Mesenchymal stem cell (in vitro differentiated cells and primary cell): ENCODE measurements at regions not wholly inside any gene's neighbourhood (a gene's known extent, or its start where the extent isn't known, plus 50 kb on each side); places are given as distances from the start of the nearest gene placed in this dataset.

Experiments used
- DNase-seq: peaks from one replicate; pipeline ENCODE4 v3.0.0-alpha.2; 2013
- H2AFZ ChIP-seq: one replicate; pipeline ENCODE4 v1.6.1; 2013; ENCODE audit warnings: low read depth, mild to moderate bottlenecking, control low read depth, inconsistent platforms, low read length, moderate library complexity
- H2AK5ac ChIP-seq: 2 replicates; pipeline ENCODE4 v1.6.1; 2013; ENCODE audit warnings: low read length, moderate library complexity, mild to moderate bottlenecking, inconsistent platforms; ENCODE audit not compliant: severe bottlenecking
- H2BK120ac ChIP-seq: one replicate; pipeline ENCODE4 v1.6.1; 2013; ENCODE audit warnings: low read depth, mild to moderate bottlenecking, inconsistent platforms, low read length, moderate library complexity
- H2BK12ac ChIP-seq, 2 experiments: one replicate each; pipeline ENCODE4 v1.6.1; 2013; ENCODE audit warnings: inconsistent platforms in 2 of 2, low read length in 2 of 2, mild to moderate bottlenecking in 2 of 2, moderate library complexity in 2 of 2, control low read depth in 1 of 2
- H2BK15ac ChIP-seq: one replicate; pipeline ENCODE4 v1.6.1; 2013; ENCODE audit warnings: mild to moderate bottlenecking, low read depth, inconsistent platforms; ENCODE audit not compliant: poor library complexity, severe bottlenecking
- H2BK5ac ChIP-seq: 2 replicates; pipeline ENCODE4 v1.6.1; 2013; ENCODE audit warnings: low read depth, mild to moderate bottlenecking, low read length, control low read depth, inconsistent platforms; ENCODE audit not compliant: poor library complexity, severe bottlenecking
- H3K14ac ChIP-seq, 2 experiments: one replicate each; pipeline ENCODE4 v1.6.1; 2013; ENCODE audit warnings: inconsistent platforms in 2 of 2, low read length in 2 of 2, control low read depth in 1 of 2, mild to moderate bottlenecking in 1 of 2, moderate library complexity in 1 of 2
- H3K18ac ChIP-seq, 2 experiments: one replicate each; pipeline ENCODE4 v1.6.1; 2013; ENCODE audit warnings: inconsistent platforms in 2 of 2, low read length in 2 of 2, control low read depth in 1 of 2, low read depth in 1 of 2, mild to moderate bottlenecking in 1 of 2
- H3K23ac ChIP-seq, 2 experiments: one replicate each; pipeline ENCODE4 v1.6.1; 2013; ENCODE audit warnings: inconsistent platforms in 2 of 2, low read length in 2 of 2, mild to moderate bottlenecking in 2 of 2, moderate library complexity in 2 of 2, control low read depth in 1 of 2
- H3K27ac ChIP-seq: 2 replicates; pipeline ENCODE4 v1.5.1; 2013; ENCODE audit warnings: mild to moderate bottlenecking, moderate library complexity, low read length, control low read depth, inconsistent platforms; ENCODE audit not compliant: poor library complexity, severe bottlenecking
- H3K27me3 ChIP-seq, 2 experiments: 2 replicates each; pipeline versions ENCODE4 v1.6.1 to v1.7.0; 2013; ENCODE audit warnings: low read length in 2 of 2, mild to moderate bottlenecking in 2 of 2, moderate library complexity in 2 of 2, control low read depth in 1 of 2, inconsistent platforms in 1 of 2; ENCODE audit not compliant: control insufficient read depth in 1 of 2, insufficient read depth in 1 of 2
- H3K36me3 ChIP-seq, 2 experiments: 2 replicates each; pipeline versions ENCODE4 v1.6.1 to v1.7.0; 2013; ENCODE audit warnings: low read length in 2 of 2, control low read depth in 1 of 2, inconsistent platforms in 1 of 2, low read depth in 1 of 2, mild to moderate bottlenecking in 1 of 2; ENCODE audit not compliant: insufficient read depth in 2 of 2, control insufficient read depth in 1 of 2
- H3K4ac ChIP-seq, 2 experiments: one replicate each; pipeline ENCODE4 v1.6.1; 2013; ENCODE audit warnings: inconsistent platforms in 2 of 2, low read length in 2 of 2, mild to moderate bottlenecking in 2 of 2, moderate library complexity in 2 of 2, control low read depth in 1 of 2, low read depth in 1 of 2
- H3K4me1 ChIP-seq: 2 replicates; pipeline ENCODE4 v1.6.1; 2013; ENCODE audit warnings: low read depth, low read length, control low read depth; ENCODE audit not compliant: control insufficient read depth, insufficient read depth
- H3K4me2 ChIP-seq: 2 replicates; pipeline ENCODE4 v1.6.1; 2013; ENCODE audit warnings: low read length, mild to moderate bottlenecking, inconsistent platforms; ENCODE audit not compliant: poor library complexity, severe bottlenecking
- H3K4me3 ChIP-seq, 2 experiments: 2 replicates each; pipeline versions ENCODE4 v1.5.1 to v1.7.0; 2013; ENCODE audit warnings: low read length in 2 of 2, mild to moderate bottlenecking in 2 of 2, control low read depth in 1 of 2, low read depth in 1 of 2; ENCODE audit not compliant: insufficient read depth in 1 of 2
- H3K79me1 ChIP-seq: replicated peaks from 2 replicates; pipeline ENCODE4 v1.6.1; 2013; ENCODE audit warnings: mild to moderate bottlenecking, control low read depth, low read length, inconsistent platforms; ENCODE audit not compliant: poor library complexity, severe bottlenecking
- H3K9ac ChIP-seq: 2 replicates; pipeline ENCODE4 v1.7.0; 2013; ENCODE audit warnings: mild to moderate bottlenecking, low read length, moderate library complexity
- H3K9me3 ChIP-seq: 2 replicates; pipeline ENCODE4 v1.7.0; 2013; ENCODE audit warnings: mild to moderate bottlenecking, low read length; ENCODE audit not compliant: control insufficient read depth
- H4K8ac ChIP-seq: one replicate; pipeline ENCODE4 v1.6.1; 2013; ENCODE audit warnings: inconsistent platforms, mild to moderate bottlenecking, low read length, moderate library complexity
- H4K91ac ChIP-seq: one replicate; pipeline ENCODE4 v1.6.1; 2013; ENCODE audit warnings: mild to moderate bottlenecking, low read length, inconsistent platforms
- WGBS: methylation state at CpG from one replicate; pipeline ENCODE4 v1.1.7; 2013; ENCODE audit warnings: mixed read lengths; 5-methylcytosine and 5-hydroxymethylcytosine counted together

- no peak overlapping the region for H2BK5ac ChIP-seq
- peaks cover 0 to 4% of the 10 kb centered on the region in 2 experiments for H3K36me3 ChIP-seq
- no peak overlapping the region for H2AFZ ChIP-seq
Measured at GRCh38 chr15:58306591-58307312, 125.0 kb upstream of the LIPC start.

DNA sequence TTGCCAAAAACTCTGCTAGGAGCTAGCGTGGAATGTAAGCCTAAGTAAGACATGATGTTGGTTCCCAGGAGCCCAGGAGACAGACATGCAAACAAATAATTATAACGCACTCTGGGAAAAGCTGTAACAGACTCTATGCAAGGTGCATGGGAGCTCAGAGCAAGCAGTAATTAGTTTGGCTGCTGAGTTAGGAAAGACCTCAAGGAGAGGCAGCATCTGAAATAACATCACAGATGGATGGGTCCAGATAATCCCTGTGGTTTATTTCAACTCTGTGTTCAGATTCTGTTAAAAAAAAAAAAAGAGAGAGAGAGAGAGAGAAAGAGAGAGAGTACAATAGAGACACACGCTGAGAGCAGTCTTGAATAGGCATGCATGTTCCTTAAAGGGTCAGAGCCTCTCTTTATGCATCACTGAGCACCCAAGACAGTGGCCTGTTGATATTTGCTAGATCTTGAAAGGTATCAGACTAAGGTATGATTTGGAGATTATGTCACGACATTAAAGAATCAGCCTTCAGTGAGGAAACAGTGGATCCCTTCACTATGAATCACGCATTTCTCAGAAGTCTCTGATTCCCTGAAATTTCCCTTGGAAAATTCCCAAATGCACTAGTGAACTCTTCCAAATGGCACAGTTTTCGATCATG lies 124.4 kb upstream of the LIPC start:
- Histone ChIP-seq H3K27me3 (no peaks in the 10 kb centered on the region), H3K4me2 (no peak overlapping the region), H3K9ac (peak overlapping the region; percentile 3), H2AK5ac (peak overlapping the region; percentile 53), H3K14ac (no peak overlapping the region), H2AFZ (no peak overlapping the region), H3K36me3 (peaks cover 0 to 4% of the 10 kb centered on the region in 2 experiments), H3K18ac (no peak overlapping the region), H3K4ac (no peak overlapping the region), H3K9me3 (no peaks in the 10 kb centered on the region), H3K79me1 (no peaks in the 10 kb centered on the region), H2BK15ac (no peak overlapping the region), H3K4me1 (no peaks in the 10 kb centered on the region), H3K23ac (no peak overlapping the region), H4K8ac (peak overlapping the region; percentile 4), H4K91ac (no peak overlapping the region), H3K4me3 (peak overlapping the region in 1 of 2 experiments; percentile 15), H2BK5ac (no peak overlapping the region), H3K27ac (peak overlapping the region; percentile 48), H2BK120ac (no peak overlapping the region), H2BK12ac (no peak overlapping the region)
- DNase-seq = peak; percentile 45
- WGBS = 85% methylated on average over 6 of the region's 6 CpGs

More at GRCh38 chr15:58306591-58307312, 125.0 kb upstream of the LIPC start:
- no peak overlapping the region for H3K18ac ChIP-seq
- no peak overlapping the region for H3K4me2 ChIP-seq
- H3K23ac ChIP-seq = no peak overlapping the region
- peak overlapping the region in 1 of 2 experiments; percentile 15 for H3K4me3 ChIP-seq
- no peaks in the 10 kb centered on the region for H3K9me3 ChIP-seq
- peak; percentile 18 for DNase-seq
- H3K9ac ChIP-seq = no peak overlapping the region
- no peak overlapping the region for H3K14ac ChIP-seq
- no peaks in the 10 kb centered on the region for H3K79me1 ChIP-seq
- no peaks in the 10 kb centered on the region for H3K4me1 ChIP-seq
- no peak overlapping the region for H4K91ac ChIP-seq
- 80% methylated on average over 4 of the region's 4 CpGs for WGBS
- H2BK12ac ChIP-seq = no peak overlapping the region
- H2AK5ac ChIP-seq = peak overlapping the region; percentile 53
- peaks cover 0 to under 1% of the 10 kb centered on the region in 2 experiments for H3K27me3 ChIP-seq
- no peak overlapping the region for H2BK15ac ChIP-seq
- peak overlapping the region; percentile 48 for H3K27ac ChIP-seq
- no peak overlapping the region for H2BK120ac ChIP-seq
- H4K8ac ChIP-seq = no peak overlapping the region
- H3K4ac ChIP-seq = no peak overlapping the region

DNA sequence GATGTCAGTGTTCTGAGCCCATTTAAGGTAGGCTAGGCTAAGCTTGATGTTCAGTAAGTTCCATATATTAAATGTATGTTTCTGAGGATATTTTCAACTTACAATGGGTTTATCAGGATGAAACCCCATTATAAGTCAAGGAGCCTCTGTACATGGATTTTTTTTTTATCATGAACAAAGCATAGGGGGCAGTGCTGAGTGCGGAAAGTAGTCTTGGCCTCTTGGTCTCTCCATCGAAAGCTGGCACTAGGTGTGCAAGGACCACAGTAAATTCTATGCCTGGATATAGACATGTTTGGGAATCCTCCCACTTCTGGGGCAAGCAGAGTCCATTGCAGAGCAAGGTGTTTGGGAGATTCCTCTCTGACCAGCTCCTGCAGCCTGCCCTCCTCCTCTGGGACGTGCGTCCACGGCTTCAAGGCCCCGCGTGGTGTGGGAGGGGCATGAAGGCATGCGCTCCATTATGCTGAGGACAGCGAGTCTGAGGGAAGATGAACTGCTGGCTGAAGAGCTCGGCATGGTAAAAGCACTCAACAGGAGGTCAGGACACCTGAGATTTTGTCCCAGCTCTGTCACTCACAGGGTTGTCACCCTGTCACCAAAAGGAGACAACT lies 122.9 kb upstream of the LIPC start:
- Histone ChIP-seq H3K14ac (no peak overlapping the region), H3K79me1 (no peaks in the 10 kb centered on the region), H4K91ac (peak overlapping the region; percentile 14), H2BK120ac (no peak overlapping the region), H3K36me3 (peaks cover 0 to 4% of the 10 kb centered on the region in 2 experiments), H3K9ac (no peak overlapping the region), H3K9me3 (no peaks in the 10 kb centered on the region), H2BK15ac (no peak overlapping the region), H2AK5ac (peak overlapping the region; percentile 3), H3K4me2 (no peak overlapping the region), H3K23ac (no peak overlapping the region), H3K27ac (no peak overlapping the region), H3K4me1 (peaks cover 2% of the 10 kb centered on the region), H2BK5ac (no peak overlapping the region), H3K18ac (peak overlapping the region in 1 of 2 experiments; percentile 70), H4K8ac (no peak overlapping the region), H2BK12ac (peak overlapping the region in 1 of 2 experiments; percentile 42), H2AFZ (no peak overlapping the region), H3K4ac (no peak overlapping the region), H3K27me3 (no peaks in the 10 kb centered on the region), H3K4me3 (no peak overlapping the region)
- DNase-seq = no peak
- 95% methylated on average over 10 of the region's 10 CpGs for WGBS
